ENCODE measurements at regions not wholly inside any gene's neighbourhood (a gene's known extent, or its start where the extent isn't known, plus 50 kb on each side); places are given as distances from the start of the nearest gene placed in this dataset.

DNA sequence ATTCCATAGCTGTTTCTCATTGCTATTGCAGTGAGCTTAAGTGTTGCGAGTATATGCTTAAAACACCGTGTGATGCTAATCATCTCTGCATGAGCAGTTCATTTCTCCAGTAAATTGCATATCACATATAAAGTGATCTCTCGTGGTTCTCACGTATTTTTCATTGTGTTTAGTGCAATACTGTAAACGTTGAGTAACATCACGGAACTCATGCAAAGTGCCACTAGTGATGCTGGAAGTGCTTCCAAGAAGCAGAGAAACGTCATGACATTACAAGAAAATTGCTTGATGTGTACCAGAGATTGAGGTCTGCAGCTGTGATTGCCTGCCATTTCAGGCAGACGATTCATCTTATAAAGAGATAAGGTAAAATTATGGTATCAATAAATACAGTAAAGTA lies 830.4 kb downstream of the GRIK2 start:
- DNase-seq (ENCODE audit: low read depth in 1 of 2, low spot score in 1 of 2), result no peak
- TF ChIP-seq JUND (IDR thresholded peaks at IDR 0.05; ENCODE audit: low read depth), result no peak
- in situ Hi-C loops (cut with HindIII; ENCODE audit: low pct_unique_long_range_greater_than_20kb, low sequenced_read_pairs), result no loop called here

DNA sequence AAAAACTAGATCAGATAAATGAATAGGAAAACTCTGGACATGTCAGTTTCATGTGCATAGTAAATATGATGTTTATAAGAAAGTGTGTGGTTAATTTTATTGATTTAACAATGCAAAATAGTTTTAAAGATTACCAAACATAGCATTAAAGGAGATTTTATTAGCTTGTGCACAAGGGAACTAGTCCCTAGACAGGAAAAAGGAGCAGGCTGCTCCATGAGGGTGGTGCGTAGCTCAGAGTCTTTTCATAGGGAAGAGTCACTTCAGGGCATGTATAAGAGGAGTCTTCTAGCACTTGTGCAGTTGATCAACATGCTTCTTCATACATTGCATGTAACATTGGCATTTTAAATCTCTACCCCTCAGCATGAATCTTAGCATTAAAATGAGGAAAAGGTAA lies 835.8 kb downstream of the GRIK2 start:
- DNase-seq (ENCODE audit: low read depth in 1 of 2, low spot score in 1 of 2), result no peak
- TF ChIP-seq JUND (IDR thresholded peaks at IDR 0.05; ENCODE audit: low read depth), result no peak
- in situ Hi-C loops (cut with HindIII; ENCODE audit: low pct_unique_long_range_greater_than_20kb, low sequenced_read_pairs), result no loop called here

All from T47D (cell line).